Activated CD4-positive, alpha-beta T cell treated with anti-CD3 and anti-CD28 coated beads, Interleukin-10, Interleukin-2, amounts not matched to agents 100 ng/mL and 50 ng/mL, durations not matched to agents 16 hours and 8 hours (primary cell): ENCODE measurements at regions not wholly inside any gene's neighbourhood (a gene's known extent, or its start where the extent isn't known, plus 50 kb on each side); places are given as distances from the start of the nearest gene placed in this dataset.
"Not testable (repeated sequence)": the region's sequence is repeated elsewhere in the genome, so short reads cannot be mapped to it uniquely, and the experiment has no call there.

Experiments used
- DNase-seq: peaks from one replicate; pipeline ENCODE4 v3.0.0-alpha.2; 2020

DNA sequence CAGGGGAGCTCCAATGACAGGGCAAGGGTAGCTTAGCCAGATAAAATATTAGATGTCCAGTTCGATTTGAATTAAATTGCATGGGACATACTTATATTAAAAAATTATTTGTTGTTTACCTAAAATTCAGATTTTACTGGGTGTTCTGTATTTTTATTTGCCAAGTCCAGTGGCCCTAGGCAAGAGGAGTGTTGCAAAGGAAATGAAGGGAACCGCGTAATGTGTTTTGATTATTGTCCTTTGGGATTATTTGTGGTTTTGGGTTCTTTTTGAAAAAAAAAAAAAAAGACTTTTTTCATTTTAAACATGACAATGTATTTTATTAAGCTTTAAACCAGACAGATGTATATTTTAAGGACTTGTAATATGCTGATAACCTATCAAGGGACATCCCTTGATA lies 179.3 kb downstream of the C9orf152 start:
- DNase-seq, result no peak

DNA sequence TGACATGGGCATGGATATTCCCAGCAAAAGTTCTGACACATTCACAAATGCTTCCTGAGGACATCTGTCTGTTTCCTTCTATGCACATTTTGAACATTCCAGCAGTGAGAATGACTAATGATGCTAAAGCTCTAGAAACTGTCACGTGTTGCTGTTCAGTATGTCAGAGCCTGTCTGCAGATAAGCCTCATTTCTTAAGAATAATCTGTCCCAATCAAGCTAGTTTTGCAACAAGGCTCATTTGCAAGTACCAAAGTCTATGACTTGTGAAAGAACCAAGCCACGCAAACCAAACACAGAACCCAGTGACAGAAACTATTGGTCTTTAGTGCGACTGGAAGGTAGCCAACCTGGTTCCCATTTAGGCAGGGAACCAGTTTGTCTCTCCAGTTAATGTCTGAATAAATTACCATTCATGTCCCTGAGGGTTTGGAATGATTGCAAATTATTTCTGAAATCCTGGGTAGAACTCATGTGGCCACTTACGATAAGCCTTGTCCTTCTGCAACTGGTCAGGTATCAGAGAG lies 178.5 kb downstream of the C9orf152 start:
- DNase-seq, result no peak

DNA sequence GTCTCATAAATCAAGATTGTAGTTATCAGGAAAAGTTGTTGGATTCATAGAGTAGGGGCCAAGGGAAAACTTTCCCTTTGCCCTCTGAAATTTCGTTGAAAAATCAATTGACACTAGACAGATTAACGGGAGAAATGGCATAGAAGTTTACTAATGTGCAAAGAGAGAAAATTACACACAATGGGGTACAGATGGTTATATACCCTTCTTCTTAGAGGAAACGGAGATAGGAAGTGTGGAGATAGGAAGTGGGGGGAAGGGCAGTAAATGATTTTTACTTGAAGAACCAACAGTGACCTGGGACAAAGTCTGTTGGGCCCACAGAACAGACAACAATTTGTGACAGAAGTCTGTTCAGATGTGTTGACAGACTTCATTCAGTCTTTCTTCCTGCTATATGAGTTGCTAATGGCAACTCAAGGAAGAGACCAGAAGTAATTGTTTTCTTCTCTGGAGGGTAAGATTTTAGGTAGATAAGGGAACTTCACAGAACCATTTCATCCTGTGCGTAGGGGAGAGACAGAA lies 177.9 kb downstream of the C9orf152 start:
- no peak for DNase-seq

DNA sequence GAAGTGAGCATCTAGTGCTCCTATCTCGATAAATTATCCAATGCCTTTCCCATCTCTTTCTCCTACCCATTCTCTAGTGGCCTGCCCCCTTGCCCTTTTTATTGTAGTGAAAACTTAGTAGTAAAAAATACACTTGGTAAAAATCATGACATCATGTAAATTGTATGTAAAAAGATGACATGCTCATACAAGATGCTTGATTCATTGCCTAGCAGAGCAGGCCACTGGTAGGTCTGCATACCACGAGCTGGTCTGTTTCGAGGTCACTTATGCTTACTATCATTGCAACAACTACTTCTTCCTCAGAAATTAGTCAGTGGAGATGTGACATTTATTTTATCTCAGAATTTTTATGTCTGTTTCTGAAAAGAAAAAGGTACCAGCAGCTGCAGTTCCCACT lies 177.3 kb downstream of the C9orf152 start:
- no peak for DNase-seq

DNA sequence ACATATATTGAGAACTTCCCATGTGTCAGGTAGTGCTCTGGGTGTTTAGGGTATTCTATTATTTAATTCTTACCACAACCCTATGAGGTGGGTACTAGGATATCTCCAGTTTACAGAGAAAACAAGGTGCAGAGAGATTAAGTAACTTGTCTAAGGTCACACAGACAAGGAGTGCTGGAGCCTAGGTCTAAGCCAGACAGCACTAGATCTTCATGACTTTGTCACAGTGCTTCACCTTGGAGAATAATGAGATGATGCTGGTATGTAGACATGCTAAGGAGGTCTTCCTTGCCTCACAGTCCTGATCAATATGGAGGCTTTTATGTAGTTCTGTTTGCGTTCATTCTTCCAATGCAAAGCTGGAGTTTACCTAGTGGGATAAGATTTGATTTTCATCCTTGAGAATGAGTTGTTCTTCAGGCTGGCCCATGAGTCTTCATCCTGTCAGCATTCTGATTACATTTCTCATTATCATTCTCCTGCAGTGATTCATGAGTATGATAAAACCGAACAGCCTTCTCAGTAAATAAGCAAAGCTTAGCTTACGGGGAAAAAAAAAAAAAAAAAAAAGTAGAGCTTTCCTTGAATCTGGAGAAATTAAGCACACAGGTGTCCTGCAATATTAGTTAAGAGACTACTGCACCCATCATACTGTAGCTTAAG lies 176.3 kb downstream of the C9orf152 start:
- DNase-seq, result no peak

DNA sequence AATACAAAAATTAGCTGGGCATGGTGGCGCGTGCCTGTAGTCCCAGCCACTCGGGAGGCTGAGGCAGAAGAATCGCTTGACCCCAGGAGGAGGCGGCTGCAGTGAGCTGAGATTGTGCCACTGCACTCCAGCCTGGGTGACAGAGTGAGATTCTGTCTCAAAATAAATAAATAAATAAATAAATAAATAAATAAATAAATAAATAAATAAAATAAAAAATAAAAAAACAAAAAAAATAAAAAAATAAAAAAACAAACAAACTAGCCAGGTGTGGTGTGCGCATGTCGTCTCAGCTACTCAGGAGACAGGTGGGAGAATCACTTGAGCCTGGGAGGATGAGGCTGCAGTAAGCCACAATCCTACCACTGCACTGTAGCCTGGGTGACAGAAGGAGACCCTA lies 175.4 kb downstream of the C9orf152 start:
- DNase-seq, result not testable (repeated sequence)

DNA sequence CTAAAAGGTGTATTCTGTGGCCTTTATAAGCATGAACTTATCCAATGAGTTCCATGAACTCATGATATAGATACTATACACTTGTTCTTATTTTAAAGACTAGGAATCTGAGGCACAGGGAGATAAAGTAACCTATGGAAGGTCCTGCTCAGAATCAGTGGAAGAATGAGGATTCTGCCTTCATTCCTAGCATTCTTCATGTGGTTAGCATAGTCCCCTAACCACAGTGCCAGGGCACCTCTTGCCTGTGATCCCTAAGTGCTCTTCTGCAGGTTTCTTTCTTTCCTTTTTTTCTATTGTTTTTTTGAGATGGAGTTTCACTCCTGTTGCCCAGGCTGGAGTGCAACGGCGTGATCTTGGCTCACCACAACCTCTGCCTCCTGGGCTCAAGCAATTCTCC lies 174.1 kb downstream of the C9orf152 start:
- no peak for DNase-seq

DNA sequence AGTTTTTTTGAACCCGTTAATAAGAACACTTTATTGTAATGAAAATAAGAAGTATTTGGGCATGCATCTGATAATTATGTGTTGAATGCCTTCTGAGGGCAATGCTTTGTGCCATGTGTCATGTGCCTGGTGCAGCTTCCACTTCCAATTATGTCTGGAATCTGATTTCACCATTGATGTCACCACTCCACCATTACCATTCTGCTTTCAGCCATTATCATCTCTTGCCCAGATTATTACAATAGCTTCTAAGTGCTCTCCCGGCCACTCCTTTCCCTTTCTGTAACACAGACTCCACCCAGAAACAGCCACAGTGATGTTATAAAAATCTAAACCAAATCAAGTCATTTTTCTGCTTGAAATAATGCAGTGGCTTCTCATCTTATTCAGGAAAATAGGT lies 171.7 kb downstream of the C9orf152 start:
- no peak for DNase-seq

DNA sequence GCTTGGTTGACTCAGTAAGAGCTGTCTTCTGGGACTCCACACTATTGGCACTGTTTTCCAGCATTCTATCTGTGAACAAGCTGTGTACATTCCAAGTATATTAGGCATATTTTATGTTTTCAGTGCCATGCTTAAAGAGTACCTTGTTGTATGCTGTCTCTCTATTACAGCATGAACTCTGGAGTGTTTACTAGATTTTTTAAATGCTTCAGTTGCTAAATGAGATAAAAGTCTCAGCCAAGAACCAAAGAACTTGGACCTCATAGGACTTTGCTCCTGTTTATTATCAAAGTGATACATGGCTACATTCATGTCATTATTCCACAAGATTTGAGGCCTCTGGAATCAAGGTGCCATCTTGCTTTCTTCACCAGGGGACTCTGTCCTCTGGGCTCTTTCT lies 167.2 kb downstream of the C9orf152 start:
- DNase-seq, result no peak

DNA sequence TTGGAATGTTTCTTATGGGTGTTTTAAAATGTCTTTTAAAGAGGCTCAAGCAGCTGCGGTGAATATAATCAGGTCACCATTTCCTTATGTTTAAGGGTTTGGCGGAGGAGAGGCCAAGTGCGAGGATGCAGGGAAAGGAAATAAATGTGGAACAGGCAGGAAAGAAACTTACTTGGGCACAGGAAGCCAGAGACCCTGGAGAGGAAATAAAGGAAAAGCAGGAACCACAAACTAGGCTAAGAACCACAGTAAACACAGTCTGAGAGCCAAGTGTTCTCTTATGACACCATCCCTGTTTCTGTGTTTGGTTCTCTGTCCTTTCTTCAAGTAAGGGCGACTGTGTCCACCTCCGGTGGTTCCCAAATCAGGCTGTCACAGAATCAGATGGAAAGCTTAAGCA lies 166.5 kb downstream of the C9orf152 start:
- DNase-seq, result no peak

DNA sequence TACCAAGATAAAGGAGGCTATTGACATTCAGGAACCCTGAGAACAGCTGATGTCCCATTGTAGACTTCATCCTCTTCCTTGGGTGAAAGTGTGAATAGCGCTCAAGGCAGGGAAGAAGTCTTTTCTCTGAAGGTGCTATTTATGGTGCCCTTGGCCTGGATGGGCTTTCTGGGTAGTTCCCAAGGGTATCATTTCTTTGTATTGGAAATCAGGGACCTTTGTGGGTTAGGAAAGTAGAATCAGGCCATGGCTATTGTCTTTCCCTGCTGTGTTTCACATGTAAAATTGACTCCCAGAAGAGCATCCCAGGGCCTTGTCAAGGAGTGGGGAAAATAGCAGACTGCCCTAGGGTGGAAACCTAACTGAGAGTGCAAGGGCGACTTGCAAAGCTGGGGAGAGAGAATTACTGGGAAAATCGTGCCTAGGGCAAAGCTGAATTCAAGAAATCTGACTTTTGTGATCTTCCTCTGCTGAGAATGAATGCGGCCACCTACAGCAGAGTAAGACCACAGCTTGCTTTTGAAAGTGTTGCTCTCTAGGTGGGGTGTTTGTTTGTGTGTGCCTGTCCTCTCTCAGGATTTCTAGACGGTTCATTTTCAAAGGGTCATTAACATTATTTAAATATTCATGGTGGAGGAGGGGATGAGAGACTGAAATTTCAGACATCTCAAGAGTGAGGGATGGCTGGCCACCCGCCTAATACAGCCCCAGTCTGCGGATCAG lies 160.6 kb downstream of the C9orf152 start:
- no peak for DNase-seq

DNA sequence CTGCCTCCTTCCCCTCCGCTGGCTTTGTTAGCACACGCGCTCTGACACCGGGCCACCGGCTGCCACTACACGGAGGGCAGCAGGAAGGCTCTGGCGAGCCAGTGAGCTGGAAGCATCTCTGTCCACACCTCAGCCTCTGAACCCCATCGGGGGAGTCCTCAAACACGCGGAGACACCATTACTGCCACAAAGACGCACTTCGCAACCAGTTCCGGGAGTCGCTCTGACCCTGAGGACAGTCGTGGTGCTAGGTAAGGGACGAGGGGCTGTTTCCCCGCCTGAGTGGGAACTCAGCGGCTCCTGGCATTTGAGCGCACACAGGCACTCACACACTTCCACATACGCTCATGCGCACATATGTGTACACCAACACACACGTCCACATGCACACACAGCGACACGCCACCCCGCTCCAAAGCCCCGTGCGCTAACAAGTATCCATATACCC lies 160.0 kb downstream of the C9orf152 start:
- DNase-seq, result no peak

DNA sequence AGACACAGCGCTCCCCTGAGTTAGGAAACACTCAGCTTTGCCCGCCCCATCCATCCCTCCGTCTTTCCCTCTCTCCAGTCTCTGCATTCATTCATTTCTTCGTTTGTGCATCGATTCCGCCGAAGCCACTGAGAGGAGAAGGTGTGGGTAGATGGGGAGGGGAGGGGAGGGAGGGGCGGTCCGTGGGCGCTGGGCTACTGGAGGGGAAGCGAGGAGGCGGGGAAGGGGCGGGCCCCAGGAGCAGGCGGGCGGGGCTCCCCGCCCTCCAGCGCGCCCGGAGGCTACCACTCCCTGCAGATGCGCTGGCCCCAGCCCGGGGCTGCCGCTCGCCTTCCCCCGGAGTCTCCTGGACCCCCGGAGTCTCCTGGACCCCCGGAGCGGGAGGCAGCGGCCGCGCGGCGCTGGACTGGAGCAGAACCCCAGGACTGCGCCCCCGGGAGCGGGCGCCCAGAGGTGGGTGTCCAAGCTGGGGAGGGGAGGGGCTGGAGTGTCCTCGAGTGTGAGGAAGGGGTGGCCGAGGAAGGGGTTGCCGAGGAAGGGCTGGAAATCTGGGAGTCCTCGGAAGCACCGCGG lies 159.5 kb downstream of the C9orf152 start:
- peak; percentile 91 for DNase-seq

DNA sequence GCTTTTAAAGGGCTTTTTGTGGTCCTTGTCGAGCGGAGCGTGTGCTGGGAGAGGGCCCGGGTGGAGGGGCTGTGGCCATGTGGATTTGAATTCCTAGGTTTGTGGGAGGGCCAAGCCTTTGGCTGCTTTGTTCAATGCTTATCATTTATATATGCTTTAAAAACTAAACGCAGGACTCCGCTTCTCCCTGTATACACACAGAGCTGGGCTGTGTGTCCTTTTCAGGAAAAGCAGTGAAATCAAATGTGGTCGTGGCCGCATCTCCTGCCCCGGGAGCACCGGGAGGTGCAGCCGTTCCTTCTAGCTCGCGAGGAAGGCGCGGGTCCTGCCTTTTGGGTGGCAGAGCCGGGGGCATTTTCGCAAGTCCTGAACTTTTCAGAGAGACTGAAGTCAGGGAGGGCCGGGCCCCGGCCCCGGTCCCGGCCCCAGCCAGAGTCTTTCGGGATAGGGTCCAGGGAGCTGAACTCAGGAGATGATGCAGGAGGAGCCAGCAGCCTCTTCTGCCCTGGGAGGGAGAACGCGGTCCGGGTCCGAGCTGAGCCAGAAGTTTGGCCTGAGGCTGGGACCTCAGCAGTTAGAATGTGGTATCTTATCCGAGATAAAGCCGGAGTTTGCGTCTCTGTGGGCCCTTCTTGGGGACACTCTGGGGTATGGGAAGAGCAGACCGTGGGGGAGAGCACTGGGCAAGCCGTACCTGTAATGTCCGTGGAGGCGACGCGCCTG lies 158.8 kb downstream of the C9orf152 start:
- DNase-seq, result peak; percentile 19

DNA sequence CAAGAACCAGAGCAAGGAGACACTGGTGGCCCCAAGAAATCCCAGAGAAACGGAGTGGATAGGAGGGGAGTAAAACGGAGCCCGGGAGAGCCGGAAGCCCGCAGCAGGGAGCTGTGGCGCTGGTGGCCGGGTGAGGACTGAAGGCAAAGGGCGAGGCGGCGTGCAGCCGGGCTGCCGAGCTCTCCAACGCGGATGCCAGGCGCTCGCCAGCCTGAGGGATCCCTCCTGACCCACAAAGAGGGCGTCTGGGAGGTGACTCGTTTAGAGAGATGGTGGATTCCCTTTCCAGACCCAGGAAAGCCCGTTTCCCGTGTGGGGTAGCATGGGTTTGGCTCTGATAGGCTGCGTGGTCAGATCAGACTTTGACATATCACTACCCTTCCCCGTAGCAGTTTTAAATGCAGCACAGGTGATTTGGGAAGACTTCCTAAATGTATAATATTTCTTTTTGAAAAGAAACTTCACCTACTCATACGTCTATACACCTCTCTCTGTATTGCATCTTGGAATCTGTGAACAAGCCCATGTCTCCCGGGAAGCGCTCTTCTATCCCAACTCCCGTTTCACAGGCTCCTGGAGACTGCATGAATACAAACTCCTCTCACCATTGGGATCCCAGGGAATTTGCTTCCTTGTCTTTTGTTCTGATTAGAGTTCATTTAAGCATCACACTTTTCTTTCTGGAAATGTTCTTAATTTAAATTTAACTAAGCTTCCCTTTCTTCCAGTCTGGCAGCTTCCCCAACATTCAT lies 158.1 kb downstream of the C9orf152 start:
- peak; percentile 43 for DNase-seq

DNA sequence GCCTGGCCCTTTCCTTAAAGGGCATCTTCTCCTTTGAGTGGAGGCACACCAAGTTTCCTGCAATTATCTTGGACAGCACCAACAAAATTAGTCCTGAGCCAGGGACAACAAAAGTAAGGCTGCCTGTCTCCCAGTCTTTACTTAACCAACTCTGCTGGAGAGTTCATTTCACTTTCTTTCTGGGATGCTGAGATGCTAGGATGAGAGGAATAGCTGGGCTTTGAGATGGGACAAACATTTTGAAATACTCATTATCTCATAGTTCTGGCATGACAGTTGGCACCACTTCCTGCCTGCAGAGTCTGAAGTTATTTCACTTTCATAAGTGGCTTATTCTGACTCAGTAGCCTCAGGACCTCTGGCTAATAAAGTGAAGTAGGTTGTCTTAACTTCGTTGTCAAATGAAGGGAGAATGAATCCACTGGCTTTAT lies 157.0 kb downstream of the C9orf152 start:
- DNase-seq, result peak; percentile 82

DNA sequence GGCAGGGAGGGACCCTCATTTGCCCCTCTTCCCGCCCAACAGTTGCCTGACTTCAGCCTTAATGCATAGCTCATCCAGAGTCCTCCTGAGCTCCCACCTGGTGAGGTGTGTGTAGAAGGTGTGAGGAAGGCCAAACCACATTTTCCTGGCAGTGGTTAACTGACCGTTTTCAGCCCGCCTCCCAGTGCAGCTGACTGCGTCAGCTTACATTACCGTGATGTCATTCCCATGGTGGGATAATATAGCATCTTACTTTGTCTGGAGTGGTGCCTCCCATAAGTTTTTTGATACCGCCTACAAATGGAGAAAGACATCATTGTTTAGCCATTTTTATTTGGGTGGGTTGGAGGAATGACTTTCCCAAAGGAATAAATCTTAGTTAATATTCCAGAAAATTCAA lies 151.9 kb downstream of the C9orf152 start:
- no peak for DNase-seq

DNA sequence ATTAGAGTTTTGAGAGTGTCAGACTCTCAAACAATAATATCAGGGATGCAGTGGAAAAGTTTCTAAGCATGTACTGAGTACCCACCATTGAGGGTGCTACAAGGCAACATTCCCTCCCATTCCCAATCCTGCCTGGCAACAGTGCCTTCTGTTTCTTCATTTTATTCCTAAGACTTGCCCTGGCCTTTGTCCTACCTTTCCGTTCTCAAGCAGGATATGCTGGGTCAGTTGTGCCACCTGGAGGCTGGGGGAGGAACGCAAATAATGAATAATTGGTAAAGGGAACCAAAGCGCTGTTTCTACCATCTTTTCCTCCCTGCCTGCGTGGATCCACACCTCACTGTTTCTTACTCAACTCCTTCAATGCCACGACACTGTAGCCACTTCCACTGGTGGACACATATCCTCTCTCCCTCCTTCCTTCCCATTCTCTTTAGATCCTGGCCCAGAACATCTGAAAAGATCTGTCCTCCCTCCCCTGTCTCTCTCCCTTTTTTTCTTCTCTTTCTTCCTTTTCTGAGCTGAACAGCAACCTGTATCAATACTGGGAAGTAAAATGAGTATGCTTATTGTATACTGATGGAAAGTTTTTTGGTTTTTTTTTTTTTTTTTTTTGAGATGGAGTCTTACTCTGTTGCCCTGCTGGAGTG lies 149.5 kb downstream of the C9orf152 start:
- DNase-seq, result peak; percentile 60

DNA sequence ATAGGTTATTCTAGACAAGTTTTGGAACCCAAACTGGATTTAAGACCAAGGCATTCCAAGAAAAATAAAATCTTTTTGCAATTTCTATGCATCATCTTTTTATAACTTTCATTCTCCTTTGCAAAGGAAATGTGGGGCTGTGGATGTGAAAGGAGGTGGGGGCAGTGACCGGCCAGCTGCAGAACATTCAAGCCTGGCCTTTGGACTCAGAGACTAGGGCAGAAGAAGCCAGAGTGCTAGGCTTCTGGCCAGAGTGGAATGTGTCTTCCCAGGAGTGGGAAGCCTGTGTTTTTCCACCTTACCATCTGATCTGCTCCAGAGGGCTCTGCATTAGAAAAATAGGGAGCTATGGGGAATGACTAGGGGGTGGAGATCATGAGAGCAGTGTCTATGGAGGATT lies 148.5 kb downstream of the C9orf152 start:
- DNase-seq, result no peak

DNA sequence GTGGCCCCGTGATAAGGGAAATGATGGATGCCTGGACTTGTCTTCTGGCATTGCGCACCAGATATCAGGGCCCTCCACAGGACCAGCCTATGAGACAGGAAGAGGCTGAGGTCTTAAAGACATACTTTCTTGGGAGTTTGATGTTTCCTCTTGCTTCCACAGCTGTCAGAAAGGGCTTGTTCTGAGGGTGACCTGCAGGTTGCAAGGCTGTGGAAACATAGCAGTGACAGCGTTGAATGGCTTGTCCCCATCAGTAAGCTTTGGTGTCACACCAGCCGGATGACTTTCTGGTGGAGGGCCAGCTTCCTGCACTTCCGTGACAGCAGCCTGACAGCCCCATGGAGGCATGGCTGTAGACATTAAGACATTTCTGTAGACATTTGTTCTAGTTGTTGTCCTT lies 143.2 kb downstream of the C9orf152 start:
- no peak for DNase-seq

DNA sequence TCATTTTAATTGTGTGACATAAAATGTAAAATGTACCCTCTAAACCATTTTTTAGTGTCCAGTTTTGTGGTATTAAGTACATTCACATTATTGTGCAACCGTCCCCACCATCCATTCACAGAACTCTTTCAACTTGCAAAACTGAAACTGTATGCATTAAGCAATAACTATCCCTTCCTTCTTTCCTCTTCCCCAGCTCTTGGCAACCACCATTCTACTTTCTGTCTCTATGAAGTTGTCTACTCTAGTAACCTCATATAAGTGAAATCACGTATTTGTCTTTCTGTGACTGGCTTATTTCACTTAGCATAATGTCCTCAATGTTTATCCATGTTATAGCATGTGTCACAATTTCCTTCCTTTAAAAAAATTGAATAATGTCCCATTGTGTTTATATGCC lies 142.4 kb downstream of the C9orf152 start:
- DNase-seq, result no peak
